ENCODE measurements at regions not wholly inside any gene's neighbourhood (a gene's known extent, or its start where the extent isn't known, plus 50 kb on each side); places are given as distances from the start of the nearest gene placed in this dataset.
"Not testable (repeated sequence)": the region's sequence is repeated elsewhere in the genome, so short reads cannot be mapped to it uniquely, and the experiment has no call there.

- TF ChIP-seq CTCF (IDR thresholded peaks at IDR 0.05): no peak
- Histone ChIP-seq H3K36me3 (no peaks in the 10 kb centered on the region), H3K4me1 (no peaks in the 10 kb centered on the region), H3K4me3 (no peak overlapping the region), H3K27me3 (no peaks in the 10 kb centered on the region), H3K27ac (no peak overlapping the region), H3K9me3 (no peaks in the 10 kb centered on the region)
- intact Hi-C loops (cut with DNase I): no loop called here
- DNase-seq (no peak), ATAC-seq (no peak)
These were observed 245.5 kb downstream of the ADGRD1 start for GRCh38 chr12:131199221-131199620.

DNA sequence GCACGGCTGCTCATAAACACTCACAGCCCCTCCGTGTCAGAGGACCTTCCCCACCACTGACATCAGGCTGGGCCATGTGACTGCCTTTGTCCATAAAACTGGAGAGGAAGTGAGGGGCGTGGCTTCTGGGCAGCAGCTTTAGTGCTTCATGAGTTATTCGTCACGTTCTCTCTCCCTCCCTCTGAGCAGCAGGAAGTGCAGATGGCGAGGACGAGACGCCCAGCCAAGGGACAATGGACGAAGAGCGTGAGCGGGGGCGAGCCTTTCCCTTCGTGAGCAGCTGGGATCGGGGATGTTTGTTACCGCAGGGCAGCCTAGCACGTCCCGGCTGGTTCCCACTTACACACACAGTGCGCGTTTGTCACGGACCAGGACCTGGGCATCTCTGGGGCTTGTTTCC lies 248.2 kb downstream of the ADGRD1 start:
- ATAC-seq; H3K27ac ChIP-seq; H3K4me1 ChIP-seq; H3K27me3 ChIP-seq; H3K36me3 ChIP-seq; H3K4me3 ChIP-seq; H3K9me3 ChIP-seq; intact Hi-C loops (cut with DNase I); DNase-seq: not testable (repeated sequence)

- no peaks in the 10 kb centered on the region for H3K36me3 ChIP-seq
- no peak overlapping the region for H3K27ac ChIP-seq
- no peaks in the 10 kb centered on the region for H3K27me3 ChIP-seq
- ATAC-seq (no peak), DNase-seq (no peak)
- no peak overlapping the region for H3K4me3 ChIP-seq
- intact Hi-C loops (cut with DNase I): no loop called here
- no peaks in the 10 kb centered on the region for H3K4me1 ChIP-seq
- no peak for TF ChIP-seq CTCF (IDR thresholded peaks at IDR 0.05)
- no peaks in the 10 kb centered on the region for H3K9me3 ChIP-seq
These were observed 249.1 kb downstream of the ADGRD1 start for GRCh38 chr12:131202592-131203378.

GRCh38 chr12:131203666-131204415 lies 250.1 kb downstream of the ADGRD1 start:
- Histone ChIP-seq H3K27ac (no peak overlapping the region), H3K4me1 (no peaks in the 10 kb centered on the region), H3K27me3 (peaks cover 0 to 6% of the 10 kb centered on the region in 2 donors), H3K9me3 (no peaks in the 10 kb centered on the region), H3K36me3 (no peaks in the 10 kb centered on the region), H3K4me3 (no peak overlapping the region)
- intact Hi-C loops (cut with DNase I): no loop called here
- ATAC-seq (no peak), DNase-seq (no peak)
- no peak for TF ChIP-seq CTCF (IDR thresholded peaks at IDR 0.05)

DNA sequence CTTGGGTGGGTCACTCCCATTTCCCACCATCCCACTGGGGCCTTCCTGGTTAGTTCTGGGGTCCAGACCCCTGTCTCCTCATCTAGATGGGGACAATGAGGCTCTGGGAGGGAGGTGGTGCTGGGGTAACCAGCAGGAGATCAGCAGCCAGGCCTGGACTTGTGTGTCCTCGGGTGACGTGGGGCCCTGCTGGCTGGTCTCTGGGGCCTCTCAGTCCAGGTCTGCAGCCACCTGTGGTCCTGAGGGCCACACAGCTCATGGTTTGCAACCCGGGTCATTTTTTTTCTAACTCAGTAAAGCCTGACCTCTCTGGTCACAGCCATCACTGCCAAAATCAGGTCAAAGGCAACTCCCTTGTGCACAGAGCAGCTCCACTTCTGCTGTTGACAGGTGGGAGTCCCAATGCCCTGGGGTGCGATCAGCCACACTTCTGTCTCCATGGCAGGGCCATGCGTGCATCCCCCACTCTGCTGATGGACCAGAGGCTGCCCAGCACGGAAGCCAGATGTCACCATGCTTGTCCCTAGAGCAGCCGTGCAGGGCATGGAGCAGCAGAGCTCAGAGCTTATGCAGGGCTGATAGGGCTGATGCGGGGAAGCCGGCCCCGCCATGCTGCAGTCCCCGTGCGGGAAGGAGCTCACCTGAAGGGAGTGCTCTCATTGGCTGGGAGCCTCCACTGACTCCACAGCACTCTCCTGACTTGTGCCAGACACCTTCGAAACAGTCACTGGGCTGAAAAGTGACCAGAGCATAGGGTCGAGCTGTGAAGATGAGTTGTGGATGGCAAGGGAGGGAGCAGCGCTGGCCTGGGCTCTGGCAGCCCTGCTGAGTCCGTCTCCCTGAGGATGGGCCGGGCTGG lies 250.9 kb downstream of the ADGRD1 start:
- no peak for DNase-seq
- Histone ChIP-seq H3K27ac (no peak overlapping the region), H3K9me3 (no peaks in the 10 kb centered on the region), H3K27me3 (peaks cover 0 to 10% of the 10 kb centered on the region in 2 donors), H3K4me1 (no peaks in the 10 kb centered on the region), H3K4me3 (no peak overlapping the region), H3K36me3 (no peaks in the 10 kb centered on the region)
- intact Hi-C loops (cut with DNase I): no loop called here
- ATAC-seq: no peak
- TF ChIP-seq CTCF (IDR thresholded peaks at IDR 0.05): no peak

- H3K36me3 ChIP-seq; DNase-seq; ATAC-seq; H3K4me1 ChIP-seq; H3K27ac ChIP-seq; H3K9me3 ChIP-seq; intact Hi-C loops (cut with DNase I); H3K4me3 ChIP-seq: not testable (repeated sequence)
- H3K27me3 ChIP-seq: peaks cover 0 to 10% of the 10 kb centered on the region in 2 donors
These were observed 251.7 kb downstream of the ADGRD1 start for GRCh38 chr12:131205275-131205933.

- intact Hi-C loops (cut with DNase I); DNase-seq; H3K27ac ChIP-seq; H3K9me3 ChIP-seq; ATAC-seq; H3K4me1 ChIP-seq; H3K4me3 ChIP-seq; H3K36me3 ChIP-seq: not testable (repeated sequence)
- peaks cover 0 to 10% of the 10 kb centered on the region in 2 donors for H3K27me3 ChIP-seq
These were observed 253.1 kb downstream of the ADGRD1 start for GRCh38 chr12:131206630-131207299.

DNA sequence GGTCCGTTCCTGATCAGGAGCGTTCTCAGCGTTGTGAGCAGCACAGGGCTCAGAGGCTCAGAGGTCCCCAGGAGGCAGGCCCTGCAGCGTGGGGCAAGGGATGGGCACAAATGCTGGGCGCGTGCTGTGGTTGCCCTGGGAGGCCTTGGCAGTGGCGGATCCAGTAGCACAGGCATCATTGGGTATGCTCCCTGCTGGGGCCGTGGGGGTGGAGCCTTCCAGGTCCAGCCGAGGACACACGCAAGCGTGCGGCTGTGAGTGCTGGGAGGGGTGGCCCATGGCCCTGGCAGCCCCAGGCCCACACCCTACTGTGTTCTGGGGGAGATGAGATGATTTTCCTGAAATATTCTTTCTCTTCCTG lies 253.6 kb downstream of the ADGRD1 start:
- ATAC-seq; H3K36me3 ChIP-seq; intact Hi-C loops (cut with DNase I); H3K9me3 ChIP-seq; H3K4me3 ChIP-seq; DNase-seq; H3K27ac ChIP-seq; H3K4me1 ChIP-seq: not testable (repeated sequence)
- H3K27me3 ChIP-seq: peaks cover 0 to 10% of the 10 kb centered on the region in 2 donors

All from left lung (tissue), 4 donors.